CD4-positive, alpha-beta T cell treated with Interferon alpha-2 for 1 hour (primary cell): ENCODE measurements at regions not wholly inside any gene's neighbourhood (a gene's known extent, or its start where the extent isn't known, plus 50 kb on each side); places are given as distances from the start of the nearest gene placed in this dataset.

ENCODE experiments used
- DNase-seq, 2 donors: peaks; one replicate each; pipeline ENCODE4 v3.0.0-alpha.2; 2020 to 2022

DNA sequence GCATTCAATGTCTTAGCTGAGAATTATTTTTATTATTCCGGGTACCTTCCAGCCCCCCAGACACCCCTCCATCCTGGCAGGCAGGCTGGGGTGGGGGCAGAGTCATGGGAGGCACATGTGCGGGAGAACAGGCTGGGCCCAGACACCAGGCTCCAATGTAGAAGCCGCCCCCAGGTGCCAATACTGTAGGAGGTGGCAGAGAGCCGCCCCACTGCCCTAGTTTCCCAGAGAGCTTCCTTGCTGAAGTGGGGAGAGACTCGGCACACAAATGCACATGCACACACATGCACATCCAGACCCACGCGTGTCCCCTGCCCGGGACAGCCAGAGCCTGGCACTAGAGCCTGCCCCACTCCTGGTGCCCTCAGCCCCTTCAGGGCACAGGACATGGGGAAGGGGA lies 98.4 kb upstream of the LINGO1 start:
- no peak for DNase-seq

DNA sequence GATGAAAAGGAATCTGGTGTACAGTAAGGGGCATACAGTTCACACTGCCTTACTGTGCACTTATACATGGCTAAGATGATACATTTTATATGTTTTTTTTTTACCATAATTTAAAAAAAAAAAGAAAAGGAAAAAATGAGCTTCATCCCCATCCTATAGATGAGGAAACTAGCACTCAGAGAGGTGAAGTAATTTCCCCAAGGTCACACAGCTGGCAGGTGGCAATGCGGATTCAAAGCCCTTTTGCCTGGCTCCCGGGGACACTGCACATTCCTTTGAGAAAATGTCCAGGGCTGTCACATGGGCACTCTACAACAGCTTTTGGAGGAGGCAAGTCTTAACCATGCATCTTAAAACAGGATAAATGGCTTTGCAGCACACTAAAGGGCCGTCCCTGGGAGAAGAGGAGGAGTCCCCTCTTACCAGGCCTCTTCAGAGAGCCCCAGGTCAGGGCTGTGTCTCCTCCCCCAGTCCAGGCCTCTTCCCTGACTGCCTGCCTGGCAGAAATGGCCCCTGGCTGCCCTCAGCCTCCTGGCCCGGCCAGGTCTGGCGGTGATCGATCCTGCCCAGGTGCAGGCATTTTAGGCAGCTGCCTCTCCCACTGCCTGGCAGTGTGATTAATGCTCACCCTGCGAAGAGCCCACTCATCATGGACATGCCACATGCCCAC lies 95.1 kb upstream of the LINGO1 start:
- DNase-seq = no peak

DNA sequence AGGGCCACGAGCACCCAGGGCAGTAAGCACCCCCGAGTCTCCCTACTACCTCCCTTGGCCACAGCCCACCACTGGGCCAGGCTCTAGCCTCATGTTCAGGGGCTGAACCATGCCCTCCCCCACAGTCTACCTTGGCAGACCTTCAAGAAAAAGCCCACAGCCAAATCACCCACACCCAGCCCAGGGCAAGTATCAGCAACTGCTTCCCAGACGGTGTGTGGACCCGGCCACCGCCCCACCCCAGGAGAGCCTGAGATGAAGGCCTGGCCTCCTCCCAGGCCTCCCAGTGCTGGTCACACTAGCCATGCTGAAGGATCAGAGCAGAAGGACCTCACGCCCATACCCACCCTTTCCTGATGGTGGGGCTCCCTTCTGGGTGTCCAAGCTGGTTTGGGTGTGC lies 92.0 kb upstream of the LINGO1 start:
- DNase-seq = no peak

DNA sequence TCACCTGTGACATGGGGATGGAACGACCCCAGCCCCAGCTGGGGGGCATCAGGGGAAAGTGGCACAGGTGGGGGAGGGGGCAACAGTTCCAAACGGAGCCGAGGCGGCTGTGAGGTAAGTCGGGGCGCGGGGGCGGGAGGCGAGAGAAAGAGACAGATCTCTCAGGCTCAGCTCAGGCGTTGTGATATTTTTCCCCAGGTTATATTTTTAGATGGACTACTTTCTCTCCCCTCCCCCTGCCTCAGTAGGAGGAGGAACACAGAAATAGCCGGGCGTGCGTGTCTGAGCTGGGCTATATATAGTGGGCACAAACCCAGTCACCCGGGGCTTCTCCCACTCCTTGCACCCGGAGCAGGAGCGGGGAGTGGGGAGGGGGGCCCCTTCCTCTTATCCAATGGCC lies 91.0 kb upstream of the LINGO1 start:
- no peak for DNase-seq

DNA sequence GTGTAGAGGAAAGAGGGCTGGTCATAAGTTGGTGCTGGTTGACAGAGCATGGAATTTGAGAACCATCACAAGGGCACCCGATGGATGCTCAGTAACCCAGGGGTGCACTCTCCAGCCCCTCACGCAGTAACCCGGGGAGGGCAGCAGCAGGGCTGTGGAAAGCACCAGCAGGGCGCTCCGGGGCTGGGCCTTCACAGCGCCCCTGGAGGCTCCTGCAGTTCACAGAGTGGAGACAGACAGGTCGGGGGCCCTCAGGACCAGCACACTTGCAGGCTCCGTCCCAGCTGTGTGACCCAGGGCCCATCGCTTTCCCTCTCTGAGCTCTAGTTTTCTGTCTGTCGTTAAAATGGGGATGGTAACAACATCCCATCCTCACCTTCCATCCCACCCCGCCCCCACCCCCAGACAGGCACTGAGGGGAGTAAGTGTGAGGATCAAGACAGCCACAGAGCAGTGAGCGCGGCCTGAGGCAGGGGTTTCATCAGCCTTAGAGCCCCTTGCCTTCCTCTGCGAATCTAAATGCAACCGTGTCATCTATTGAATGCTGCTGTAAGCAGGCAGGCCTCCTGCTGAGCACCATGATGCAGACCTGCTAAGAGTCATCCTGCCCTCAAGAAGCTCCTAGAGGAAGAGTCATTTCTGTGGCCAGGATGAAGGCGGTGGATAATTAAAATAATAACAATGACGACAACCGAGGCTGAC lies 90.2 kb upstream of the LINGO1 start:
- DNase-seq = no peak

DNA sequence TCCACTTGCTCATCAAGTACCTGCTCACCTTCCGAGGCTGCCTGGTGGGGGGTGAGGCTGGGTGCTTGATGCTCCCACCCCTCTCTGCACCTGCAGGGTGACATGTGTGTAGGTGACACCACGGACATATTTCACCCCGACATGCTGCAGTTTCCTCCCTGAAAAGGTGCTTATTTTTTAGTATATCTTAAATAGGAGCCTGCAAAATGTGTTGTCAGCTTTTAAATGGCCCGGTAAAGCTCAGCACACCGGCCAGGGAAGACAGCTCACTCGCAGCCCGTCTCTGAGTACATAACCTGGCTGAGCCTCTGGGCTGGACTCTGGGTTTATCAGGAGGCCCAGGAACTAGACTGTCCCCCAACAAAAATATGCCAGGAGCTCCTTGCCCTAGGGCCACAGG lies 89.3 kb upstream of the LINGO1 start:
- DNase-seq = no peak

DNA sequence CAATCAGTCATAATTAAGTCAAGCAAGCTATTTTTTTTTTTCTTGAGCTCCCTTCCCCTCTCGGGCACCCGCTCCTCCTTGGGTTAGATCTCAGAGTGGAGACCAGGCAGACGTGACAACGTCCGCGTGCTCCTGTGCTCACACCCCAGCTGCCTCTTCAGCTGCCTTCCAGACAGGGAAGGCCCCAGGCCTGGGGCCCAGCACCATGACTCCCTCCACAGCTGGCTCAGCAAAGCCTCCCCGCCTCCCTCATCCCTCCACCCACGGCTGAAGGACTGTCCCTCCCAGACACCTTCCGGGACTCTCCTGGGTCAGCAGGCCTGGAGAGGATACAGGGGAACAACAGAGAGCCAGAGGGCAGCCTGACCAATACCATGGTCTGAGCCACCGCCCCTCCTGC lies 87.9 kb upstream of the LINGO1 start:
- no peak for DNase-seq

DNA sequence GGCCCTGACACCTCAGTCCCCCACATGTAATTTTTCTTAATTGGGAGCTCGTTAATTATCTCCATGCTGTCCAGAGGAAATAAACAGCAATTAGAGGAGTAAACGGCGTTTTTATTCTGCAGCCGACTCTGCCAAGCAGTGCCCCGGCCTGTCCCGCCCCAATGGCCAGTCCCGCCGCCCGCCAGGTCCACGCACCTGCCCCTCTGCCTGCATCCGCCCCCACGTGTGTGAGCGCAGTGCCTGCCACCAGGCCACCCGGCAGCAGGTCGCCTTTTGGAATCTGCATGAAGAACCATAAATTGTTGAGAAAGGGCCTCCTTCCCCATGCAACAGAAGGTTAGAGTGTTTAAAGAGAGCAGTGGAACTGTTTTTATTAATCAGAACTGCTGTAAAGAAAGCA lies 87.5 kb upstream of the LINGO1 start:
- DNase-seq = no peak

DNA sequence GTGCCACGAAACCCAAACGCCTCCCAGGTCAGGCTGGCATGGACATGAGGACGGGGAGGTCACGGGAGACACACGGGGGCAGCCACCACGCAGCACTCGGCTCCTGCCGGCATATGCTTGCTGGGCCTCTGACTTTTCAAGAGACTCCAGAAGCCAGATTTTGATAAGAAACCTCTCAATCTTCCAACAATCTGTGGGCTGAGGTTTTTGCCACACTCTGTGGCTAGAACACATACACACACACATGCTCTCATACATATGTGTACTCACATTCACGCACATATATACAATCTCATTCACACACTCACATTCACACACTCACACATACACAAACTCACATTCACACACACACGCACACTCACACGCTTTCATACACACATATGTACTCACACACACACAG lies 86.7 kb upstream of the LINGO1 start:
- DNase-seq = no peak

DNA sequence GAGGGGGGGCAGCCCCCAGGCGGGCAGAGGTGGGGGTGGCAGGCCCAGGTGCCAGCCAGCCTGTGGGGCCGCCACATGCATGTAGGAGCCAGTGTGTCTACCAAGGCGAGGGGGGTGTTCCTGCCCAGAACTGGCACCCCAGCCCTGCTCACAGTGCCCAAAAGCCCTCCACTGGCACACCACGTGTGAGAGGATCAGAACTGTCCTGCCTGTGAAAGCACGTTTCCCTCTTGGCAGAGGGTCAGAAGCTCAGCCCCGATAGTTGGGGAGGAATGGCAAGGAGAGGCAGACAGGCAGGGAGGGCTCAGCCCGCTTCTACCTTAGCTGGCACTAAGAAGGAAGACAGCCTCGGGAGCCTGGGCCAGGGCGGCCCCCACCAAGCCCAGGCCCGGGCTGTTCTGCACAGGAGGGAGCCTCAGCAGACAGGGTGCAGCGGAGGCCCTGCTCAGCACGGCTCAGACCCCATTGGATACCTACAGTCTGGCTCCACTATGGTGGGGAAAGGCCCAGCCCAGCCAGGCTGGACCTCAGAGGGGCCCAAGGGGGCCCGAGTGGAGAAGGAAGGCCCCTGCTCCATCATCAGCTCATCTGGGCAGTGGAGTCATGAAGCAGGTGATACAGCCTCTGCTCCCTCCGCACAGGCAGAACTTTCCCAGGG lies 84.8 kb upstream of the LINGO1 start:
- DNase-seq = no peak

DNA sequence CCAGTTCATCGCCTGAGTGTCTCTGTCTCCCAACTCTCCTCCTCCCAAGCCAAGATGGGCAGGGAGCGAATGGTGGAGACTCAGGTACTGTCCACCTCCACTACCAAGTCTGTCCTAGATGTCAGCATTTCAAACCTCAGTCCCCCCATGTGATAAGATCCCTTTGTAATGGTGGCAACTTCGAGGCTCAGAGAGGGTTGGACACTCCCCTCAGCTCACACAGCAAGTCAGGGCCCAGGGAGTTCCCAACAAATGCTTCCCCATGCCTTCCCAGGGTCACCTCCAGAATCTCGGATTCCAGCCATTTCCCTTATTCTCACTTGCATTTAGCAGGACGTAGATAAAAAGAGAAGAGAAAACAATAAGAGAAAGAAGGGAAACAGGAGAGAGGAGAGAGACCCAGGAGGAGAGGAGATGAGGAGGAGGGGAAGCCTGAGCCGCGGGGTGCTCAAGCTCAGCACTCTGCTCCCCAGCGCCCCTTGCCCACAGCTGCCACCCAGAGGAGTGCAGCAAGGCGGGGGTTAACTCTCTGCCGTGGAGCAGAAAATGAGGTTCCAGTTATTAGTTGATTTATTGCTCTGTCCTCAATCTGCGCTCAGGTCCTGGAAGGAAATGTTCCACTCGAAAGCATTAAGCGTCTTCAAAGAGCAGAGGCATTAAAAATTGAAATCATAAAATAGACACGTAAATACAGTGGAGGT lies 84.1 kb upstream of the LINGO1 start:
- DNase-seq = no peak

DNA sequence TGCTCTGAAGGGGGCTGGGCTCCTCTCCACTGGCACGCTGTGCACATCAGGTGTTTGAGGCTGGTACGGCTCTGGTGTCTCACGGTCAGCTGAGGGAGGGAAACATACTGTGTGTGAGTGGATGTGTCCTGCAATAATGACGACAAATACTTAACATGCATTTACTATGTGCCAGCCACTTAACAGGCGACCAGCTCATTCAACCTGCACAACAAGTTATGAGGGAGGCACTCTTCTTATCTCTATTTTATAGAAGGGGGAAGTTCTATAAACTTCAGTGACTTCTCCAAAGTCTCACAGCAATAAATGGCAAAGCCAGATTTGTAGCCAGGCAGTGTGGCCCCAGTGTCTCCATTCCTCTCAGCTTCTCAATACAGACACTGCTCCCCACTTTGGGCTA lies 83.1 kb upstream of the LINGO1 start:
- DNase-seq = no peak

DNA sequence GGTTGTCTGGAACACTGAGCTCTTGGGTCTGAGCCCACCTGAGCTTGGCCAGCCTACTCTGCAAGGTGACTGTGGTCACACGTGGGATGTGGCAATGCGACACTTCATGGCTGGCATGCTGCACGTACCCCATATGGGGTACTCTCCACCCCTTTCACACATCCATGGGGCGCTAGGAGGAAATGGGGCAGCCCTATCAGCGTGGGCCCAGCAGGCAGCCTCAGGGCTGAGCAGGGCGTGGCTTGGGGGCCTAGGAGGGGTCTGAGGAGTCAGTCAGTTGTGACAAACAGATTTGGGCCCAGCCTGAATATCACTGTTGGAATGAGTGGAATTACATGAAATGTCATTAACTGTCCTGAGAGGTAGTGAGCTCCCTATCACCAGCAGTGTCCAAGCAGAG lies 82.3 kb upstream of the LINGO1 start:
- DNase-seq = no peak

DNA sequence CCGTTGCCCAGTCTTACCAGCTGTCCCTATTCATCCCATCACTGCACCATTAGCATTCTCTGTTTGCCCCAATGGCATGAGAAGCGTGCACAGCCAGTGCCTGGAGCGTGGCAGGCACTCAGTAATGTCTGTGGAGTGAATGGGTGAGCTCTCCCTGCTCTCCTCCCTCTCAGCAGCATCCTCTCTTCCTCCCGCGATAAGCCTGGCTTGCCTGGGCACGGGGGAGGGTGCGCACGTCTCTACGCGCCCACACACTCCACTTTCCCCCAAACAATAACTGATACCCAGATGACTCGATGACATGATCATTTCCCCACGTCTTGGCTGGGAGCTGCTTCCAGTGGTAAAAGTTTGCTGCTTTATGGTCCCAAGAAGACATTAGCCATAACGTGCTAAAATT lies 81.8 kb upstream of the LINGO1 start:
- no peak for DNase-seq

DNA sequence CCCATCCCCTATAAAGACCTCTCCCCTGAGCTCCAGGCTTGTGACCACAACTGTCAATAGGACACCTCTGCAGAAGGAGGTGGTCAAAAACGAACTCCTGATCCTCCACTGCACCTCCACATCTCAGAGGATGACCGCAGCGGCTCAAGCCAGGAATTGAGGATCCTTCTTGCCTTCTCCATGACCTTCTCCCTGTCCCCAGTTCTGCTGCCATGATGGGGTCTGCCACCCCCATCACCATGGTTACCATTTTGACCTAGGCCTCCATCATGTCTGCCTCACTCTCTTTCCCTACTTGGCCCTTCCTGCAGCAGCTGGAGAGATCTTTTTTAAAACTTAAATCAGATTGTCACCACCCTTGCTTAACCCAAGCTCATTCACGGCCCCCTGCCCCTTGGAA lies 81.3 kb upstream of the LINGO1 start:
- DNase-seq = no peak

DNA sequence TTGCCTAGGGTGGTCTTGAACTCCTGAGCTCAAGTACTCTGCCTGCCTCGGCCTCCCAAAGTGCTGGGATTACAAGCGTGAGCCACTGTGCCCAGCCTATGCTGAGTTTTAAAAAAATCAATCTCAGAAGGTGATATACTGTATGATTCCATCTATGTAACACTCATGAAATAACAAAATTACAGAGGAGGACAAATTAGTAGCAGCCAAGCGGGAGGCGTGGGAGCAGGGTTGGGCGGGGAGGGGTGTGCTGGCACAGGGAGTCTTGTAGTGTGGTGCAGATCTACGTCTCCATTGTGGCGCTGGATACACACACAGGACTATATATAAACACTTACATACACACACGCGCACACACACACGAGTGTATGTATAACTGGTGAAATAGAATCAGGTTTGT lies 80.6 kb upstream of the LINGO1 start:
- DNase-seq = no peak

DNA sequence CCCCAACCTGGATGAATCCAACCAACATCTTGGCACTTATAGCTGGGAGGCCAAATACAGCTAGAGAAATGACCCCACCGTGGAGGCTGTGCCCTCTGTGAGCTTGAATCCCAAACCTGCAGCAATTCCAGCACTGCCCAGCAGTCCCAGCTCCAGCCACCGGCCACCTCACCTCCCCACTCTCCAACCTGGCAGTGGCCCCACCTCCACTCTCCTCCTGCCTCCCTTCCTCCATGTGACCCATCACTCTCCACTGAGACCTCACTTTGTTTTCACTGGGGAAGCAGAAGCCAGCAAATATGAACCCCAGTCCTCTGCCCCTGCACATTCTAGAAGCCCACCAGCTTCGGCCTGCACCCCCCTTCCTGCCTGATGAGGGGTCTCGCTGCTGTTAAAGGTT lies 79.7 kb upstream of the LINGO1 start:
- no peak for DNase-seq

DNA sequence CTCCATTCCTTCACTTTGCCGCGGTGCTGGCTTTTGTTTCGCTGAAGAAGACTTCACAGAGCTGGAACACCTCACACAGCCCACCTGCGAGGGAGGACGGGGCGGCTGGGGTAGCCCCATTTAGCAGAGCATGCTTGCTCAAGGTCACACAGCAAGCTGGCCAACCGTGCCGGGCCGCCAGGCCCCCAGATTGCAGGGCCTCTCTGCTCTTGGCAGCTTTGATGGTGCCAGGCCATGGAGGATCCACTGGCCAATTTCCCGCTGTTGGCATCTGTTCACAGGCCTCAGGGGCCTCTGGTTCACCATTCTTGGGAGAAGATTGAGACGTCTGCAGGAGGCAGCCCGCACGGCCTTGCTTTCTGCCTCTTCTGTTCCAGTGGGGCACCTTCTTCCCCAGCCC lies 77.9 kb upstream of the LINGO1 start:
- DNase-seq = no peak

DNA sequence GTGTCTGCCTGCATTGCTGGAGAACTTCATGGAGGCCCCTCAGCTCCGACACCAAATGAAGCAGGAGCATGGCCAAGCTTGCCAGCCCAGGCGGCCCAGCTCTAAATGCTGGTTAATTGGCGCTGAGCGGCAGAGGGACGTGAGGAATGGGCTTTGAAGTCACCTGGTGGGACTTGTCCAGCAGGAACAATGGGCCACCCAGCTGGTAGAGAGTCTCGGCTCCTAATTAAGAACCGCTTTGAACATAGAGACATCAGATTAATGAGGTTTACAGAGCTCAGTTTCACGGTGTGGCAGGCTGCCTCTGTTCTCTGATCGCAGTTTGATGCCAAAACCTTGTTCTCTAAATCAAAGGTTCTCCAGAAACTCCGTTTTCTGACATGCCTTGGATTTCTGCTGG lies 77.5 kb upstream of the LINGO1 start:
- DNase-seq = no peak

DNA sequence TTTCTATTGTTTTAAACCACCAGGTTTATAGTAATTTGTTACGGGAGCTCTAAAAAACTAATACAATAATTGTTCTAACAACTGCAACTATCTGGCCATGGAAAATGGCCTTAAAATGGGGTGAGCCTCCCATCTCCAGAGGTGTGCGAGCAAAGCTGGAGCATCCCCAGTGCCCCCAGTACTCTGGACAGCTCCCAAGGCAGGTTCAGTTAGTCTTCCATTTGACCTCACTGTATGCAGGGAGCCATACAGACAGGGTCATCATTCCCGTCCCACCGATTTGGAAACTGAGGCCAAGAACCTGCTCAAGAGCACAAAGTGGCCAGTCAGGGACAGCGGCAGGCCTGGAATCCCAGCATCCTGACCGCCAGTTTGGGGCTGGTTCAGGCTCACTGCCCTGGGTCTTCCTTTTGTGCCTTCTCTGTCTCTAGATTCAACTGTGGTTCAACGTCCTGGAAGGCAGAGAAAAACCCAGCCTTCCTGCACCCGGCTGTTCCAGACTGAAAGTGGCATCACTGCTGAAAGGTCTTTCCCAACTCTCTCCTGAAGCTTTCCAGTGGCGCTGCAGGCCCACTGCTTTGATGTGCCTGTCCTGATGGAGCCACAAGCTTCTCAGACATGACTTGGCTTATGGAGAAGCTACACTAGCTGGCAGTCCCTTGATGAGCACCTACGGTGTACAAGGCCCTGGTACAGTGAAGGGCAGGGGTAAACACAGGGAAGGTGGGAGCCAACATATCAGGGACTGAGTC lies 76.6 kb upstream of the LINGO1 start:
- no peak for DNase-seq

DNA sequence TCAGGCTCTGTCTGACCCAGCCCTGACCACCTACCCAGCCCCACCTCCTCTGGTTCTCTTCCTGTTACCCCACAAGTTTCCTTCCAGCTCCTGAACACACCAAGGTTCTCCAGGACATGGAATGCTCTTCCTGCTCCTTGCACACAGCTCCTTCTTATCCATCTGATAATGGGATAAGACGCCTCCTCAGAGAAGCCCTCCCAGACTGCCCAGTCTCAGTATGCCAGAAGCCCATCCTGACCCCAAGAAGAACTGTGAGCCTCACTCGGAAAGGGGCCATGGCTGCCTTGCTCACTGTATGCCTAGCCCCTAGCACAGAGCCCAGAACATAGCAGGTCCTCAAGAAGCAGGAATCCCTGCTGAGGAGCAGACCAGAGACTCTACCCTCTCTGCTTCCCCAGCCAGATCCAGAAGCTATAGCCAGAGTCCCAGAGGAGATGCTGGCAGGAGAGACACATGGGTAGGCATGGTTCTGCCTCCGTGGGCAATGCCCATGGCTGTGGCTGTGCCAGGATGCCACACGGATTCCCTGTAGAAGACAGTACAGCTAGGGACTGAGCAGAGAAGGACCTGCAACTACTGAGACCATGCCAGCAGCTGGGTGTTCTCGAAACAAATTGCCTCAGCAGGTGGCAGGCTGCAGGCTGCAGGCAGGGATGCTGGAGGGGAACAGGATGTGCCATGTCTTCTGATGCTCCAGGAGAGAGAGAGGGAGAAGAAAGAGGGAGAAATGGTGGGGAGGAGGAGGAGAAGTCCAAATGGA lies 74.0 kb upstream of the LINGO1 start:
- DNase-seq = no peak

DNA sequence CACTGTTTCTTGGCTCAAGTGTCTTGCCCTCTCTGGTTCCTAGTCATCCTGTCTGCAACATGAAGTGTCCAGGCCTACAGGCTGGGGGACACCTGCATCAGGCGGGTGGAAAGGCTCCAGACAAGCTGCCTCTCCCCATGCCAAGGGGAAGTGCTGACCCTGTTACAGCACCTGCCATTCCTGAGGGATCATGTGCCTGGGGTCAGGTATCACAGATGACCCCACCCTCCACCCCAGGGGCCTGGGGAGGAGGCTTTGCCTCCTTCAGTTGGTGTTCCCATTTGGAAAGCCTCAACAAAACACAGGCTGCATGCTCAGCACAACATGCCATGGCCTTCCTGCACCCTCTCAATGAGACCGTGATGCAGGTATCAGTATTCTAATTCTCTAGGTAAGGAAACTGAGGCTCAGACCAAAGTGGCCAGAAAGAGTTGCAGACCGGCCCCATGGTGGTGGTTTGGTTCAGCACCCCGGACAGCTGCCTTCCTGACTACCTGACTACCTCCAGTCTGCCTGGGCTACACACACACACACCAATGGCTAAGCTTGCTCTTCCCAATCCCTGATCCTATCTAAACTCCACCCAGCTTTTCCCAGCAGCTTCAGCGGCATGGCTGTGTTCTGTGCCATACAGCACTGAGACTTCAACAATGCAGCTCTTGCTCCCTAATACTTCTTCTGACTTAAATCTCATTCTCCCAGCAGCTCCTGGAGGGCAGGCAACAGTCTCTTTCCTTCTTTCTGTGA lies 69.7 kb upstream of the LINGO1 start:
- no peak for DNase-seq
